Lower lobe of right lung (tissue), 2 donors: ENCODE measurements at regions not wholly inside any gene's neighbourhood (a gene's known extent, or its start where the extent isn't known, plus 50 kb on each side); places are given as distances from the start of the nearest gene placed in this dataset.

Experiments
- ATAC-seq, 2 donors: fragments of 200-7000 bp; cut with Tn5 transposase; one replicate each; pipeline ENCODE4 v1.9.1; 2020 to 2022; ENCODE audit warnings: mild to moderate bottlenecking in 2 of 2, moderate library complexity in 2 of 2
- DNase-seq: peaks from one replicate; pipeline ENCODE4 v3.0.0-alpha.2; 2020
- H3K27ac ChIP-seq: fragments of 200-600 bp; one replicate; pipeline ENCODE4 v1.8.0; 2022
- H3K27me3 ChIP-seq: fragments of 200-600 bp; one replicate; pipeline ENCODE4 v1.8.0; 2022; ENCODE audit warnings: low read depth
- H3K36me3 ChIP-seq: fragments of 200-600 bp; one replicate; pipeline ENCODE4 v1.8.0; 2022; ENCODE audit warnings: mild to moderate bottlenecking
- H3K4me1 ChIP-seq: fragments of 200-600 bp; one replicate; pipeline ENCODE4 v1.8.0; 2022
- H3K4me3 ChIP-seq: fragments of 200-600 bp; one replicate; pipeline ENCODE4 v1.8.0; 2022; ENCODE audit warnings: mild to moderate bottlenecking
- H3K9me3 ChIP-seq: fragments of 200-600 bp; one replicate; pipeline ENCODE4 v1.8.0; 2022
- intact Hi-C: fragments of 100-400 bp; cut with DNase I; formaldehyde crosslinking; loops from one replicate; pipeline ENCODE4 v1.11.0; 2022
- TF ChIP-seq, protein P1 (sequence below): fragments of 200-600 bp; IDR thresholded peaks from one replicate; pipeline ENCODE4 v1.8.0; 2022; ENCODE audit warnings: antibody characterized with exemption, mild to moderate bottlenecking
- donor health status: DM: no; HTN: yes; CAD: no; lungs with severe emphysema.

GRCh38 chr12:22991250-22991844 is 366.4 kb downstream of the ETNK1 start:
- intact Hi-C loops: no loop called here

GRCh38 chr12:22993609-22994315 is 368.8 kb downstream of the ETNK1 start:
- Histone ChIP-seq H3K4me3 (no peak overlapping the region), H3K27ac (no peak overlapping the region), H3K9me3 (no peaks in the 10 kb centered on the region), H3K27me3 (no peaks in the 10 kb centered on the region), H3K36me3 (no peaks in the 10 kb centered on the region), H3K4me1 (no peaks in the 10 kb centered on the region)
- intact Hi-C loops: no loop called here
- TF ChIP-seq, protein P1, sequence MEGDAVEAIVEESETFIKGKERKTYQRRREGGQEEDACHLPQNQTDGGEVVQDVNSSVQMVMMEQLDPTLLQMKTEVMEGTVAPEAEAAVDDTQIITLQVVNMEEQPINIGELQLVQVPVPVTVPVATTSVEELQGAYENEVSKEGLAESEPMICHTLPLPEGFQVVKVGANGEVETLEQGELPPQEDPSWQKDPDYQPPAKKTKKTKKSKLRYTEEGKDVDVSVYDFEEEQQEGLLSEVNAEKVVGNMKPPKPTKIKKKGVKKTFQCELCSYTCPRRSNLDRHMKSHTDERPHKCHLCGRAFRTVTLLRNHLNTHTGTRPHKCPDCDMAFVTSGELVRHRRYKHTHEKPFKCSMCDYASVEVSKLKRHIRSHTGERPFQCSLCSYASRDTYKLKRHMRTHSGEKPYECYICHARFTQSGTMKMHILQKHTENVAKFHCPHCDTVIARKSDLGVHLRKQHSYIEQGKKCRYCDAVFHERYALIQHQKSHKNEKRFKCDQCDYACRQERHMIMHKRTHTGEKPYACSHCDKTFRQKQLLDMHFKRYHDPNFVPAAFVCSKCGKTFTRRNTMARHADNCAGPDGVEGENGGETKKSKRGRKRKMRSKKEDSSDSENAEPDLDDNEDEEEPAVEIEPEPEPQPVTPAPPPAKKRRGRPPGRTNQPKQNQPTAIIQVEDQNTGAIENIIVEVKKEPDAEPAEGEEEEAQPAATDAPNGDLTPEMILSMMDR: no peak
- ATAC-seq (no peak), DNase-seq (no peak)

More at GRCh38 chr12:22991250-22991844, 366.4 kb downstream of the ETNK1 start:
- DNase-seq: no peak
- H3K36me3 ChIP-seq: no peaks in the 10 kb centered on the region
- no peaks in the 10 kb centered on the region for H3K9me3 ChIP-seq
- no peak overlapping the region for H3K4me3 ChIP-seq
- H3K4me1 ChIP-seq: no peaks in the 10 kb centered on the region
- ATAC-seq: no peak
- no peak overlapping the region for H3K27ac ChIP-seq
- H3K27me3 ChIP-seq: no peaks in the 10 kb centered on the region
- TF ChIP-seq, protein P1: no peak

- intact Hi-C loops: no loop called here
- no peak for ATAC-seq
- no peak overlapping the region for H3K27ac ChIP-seq
- no peaks in the 10 kb centered on the region for H3K9me3 ChIP-seq
- no peaks in the 10 kb centered on the region for H3K36me3 ChIP-seq
- DNase-seq: no peak
- no peaks in the 10 kb centered on the region for H3K27me3 ChIP-seq
- H3K4me1 ChIP-seq: no peaks in the 10 kb centered on the region
- no peak overlapping the region for H3K4me3 ChIP-seq
- TF ChIP-seq, protein P1: no peak
Measured at GRCh38 chr12:22994316-22994675, 369.3 kb downstream of the ETNK1 start.

DNA sequence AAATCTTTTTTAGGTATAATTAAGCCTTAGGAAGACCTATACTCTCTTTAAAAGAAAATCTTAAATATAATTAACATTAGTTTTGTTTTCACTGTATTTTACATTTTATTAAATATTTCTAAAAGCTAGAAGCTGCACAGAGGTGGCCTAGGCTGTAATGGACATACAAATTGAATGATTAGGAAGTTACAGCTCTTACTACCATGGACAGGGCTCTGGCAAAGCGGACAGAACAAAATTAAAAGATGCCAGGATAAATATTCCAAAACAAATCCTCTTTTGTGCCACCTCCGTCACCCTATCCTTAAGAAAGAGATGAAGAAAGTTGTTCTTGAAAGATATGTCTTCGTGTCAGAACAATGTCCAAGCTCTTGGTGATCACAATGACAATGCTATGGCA is 376.5 kb downstream of the ETNK1 start:
- no peak for DNase-seq
- intact Hi-C loops: no loop called here
- no peak for ATAC-seq
- H3K4me3 ChIP-seq: no peak overlapping the region
- H3K4me1 ChIP-seq: no peaks in the 10 kb centered on the region
- H3K9me3 ChIP-seq: no peaks in the 10 kb centered on the region
- TF ChIP-seq, protein P1: no peak
- no peaks in the 10 kb centered on the region for H3K27me3 ChIP-seq
- no peak overlapping the region for H3K27ac ChIP-seq
- H3K36me3 ChIP-seq: no peaks in the 10 kb centered on the region

DNA sequence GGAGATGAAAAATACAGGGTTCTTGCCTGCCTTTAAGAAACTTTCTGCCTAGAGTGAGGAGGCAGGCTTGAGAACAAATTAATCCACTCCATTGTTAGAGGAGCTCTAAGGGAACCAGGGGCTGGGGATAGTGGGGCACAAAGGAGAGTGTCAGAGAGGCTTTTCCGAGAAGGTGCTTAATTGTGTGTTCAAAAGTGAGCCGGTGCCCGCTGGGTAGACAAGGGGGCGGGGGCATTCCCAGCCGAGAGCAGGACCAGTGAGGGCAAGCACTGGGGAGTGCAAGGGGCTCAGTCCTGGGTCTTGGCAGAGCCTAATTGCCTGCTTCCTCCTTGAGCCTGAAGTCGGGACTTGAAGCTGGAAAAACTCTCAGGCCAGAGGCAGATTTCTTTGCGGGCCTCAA is 377.4 kb downstream of the ETNK1 start:
- TF ChIP-seq, protein P1: no peak
- ATAC-seq: no peak
- Histone ChIP-seq H3K36me3 (no peaks in the 10 kb centered on the region), H3K27ac (no peak overlapping the region), H3K4me3 (no peak overlapping the region), H3K4me1 (no peaks in the 10 kb centered on the region), H3K9me3 (no peaks in the 10 kb centered on the region), H3K27me3 (no peaks in the 10 kb centered on the region)
- DNase-seq: no peak
- intact Hi-C loops: no loop called here
